ENCODE measurements at regions not wholly inside any gene's neighbourhood (a gene's known extent, or its start where the extent isn't known, plus 50 kb on each side); places are given as distances from the start of the nearest gene placed in this dataset.

DNA sequence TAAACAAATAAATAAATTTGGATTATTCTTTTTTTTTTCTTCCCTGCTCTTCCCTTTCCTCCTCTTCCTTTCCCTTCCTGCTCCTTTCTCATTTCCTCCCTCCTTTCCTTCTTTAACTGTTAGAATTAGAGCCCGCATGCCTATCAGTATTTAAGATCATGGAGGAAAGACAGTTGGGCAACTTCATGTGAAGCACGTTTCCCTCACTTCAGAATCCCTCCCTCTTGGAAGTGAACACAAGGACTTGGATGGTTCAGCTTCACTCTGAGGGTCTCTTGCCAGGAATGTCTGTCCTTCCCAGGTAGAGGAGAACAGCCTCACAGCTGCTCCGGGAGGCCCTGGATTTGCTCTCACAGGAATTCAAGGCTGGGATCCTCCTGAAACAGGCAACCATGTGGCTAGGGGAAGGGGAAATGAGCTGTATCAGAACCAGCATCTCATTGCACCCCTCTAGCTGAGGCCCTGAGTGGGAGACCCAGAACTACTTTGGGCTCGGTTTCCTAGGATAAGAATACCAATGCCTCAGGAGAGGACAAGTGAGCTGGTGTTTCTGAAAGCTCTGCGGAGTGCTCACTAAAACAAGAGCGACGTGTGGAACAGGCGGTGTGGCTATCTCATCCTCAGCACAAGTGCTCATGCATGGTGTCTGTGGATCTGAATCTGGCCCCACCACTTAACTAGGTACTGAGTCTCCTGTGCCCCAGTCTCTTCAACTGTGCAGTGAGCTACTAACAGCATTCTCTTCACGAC, 230.5 kb downstream of the MYCN start:
- Histone ChIP-seq H2AK5ac (ENCODE audit: low read depth, low read length) (0 out of 2 replicates have a peak overlapping the region, but pooled peaks have one; percentile 16), H3K23ac (ENCODE audit: insufficient read length) (no peak overlapping the region), H3K4ac (replicated peaks; ENCODE audit: insufficient read length, low read depth, low read length) (no peak overlapping the region), H3K23me2 (ENCODE audit: low read depth, low read length) (no peaks in the 10 kb centered on the region), H2BK120ac (replicated peaks; ENCODE audit: low read depth, low read length) (no peak overlapping the region), H3K9ac (replicated peaks in 1 of 4; ENCODE audit: extremely low read depth in 1 of 4, low read depth in 3 of 4, low read length in 3 of 4) (no peak overlapping the region), H3K56ac (replicated peaks; ENCODE audit: insufficient read length, low read depth, low read length) (no peak overlapping the region), H2BK12ac (ENCODE audit: low read depth, low read length) (no peak overlapping the region), H3K4me3 (ENCODE audit: extremely low read depth in 1 of 4, insufficient read depth in 2 of 4, low read depth in 3 of 4, low read length in 4 of 4) (no peak overlapping the region), H3K27ac (ENCODE audit: low read depth, low read length) (no peak overlapping the region), H4K5ac (ENCODE audit: insufficient read length, low read depth, low read length) (no peak overlapping the region), H3K79me2 (ENCODE audit: control insufficient read depth in 1 of 2, insufficient read depth in 2 of 2, low read length in 2 of 2) (no peaks in the 10 kb centered on the region), H3K4me2 (ENCODE audit: insufficient read depth in 1 of 2, low read depth in 2 of 2, low read length in 2 of 2) (no peak overlapping the region), H2AFZ (ENCODE audit: low read length) (no peak overlapping the region; the same call in 1 of the 2 replicates), H3K79me1 (ENCODE audit: low read depth, low read length) (no peaks in the 10 kb centered on the region), H3K27me3 (replicated peaks in 1 of 4; ENCODE audit: control insufficient read depth in 3 of 4, extremely low read depth in 1 of 4, insufficient read depth in 3 of 4, low read length in 3 of 4) (no peaks in the 10 kb centered on the region), H2BK20ac (ENCODE audit: low read length) (peak overlapping the region; percentile 66; the same call in 1 of the 2 replicates), H3K14ac (ENCODE audit: insufficient read length) (no peak overlapping the region), H2BK5ac (ENCODE audit: low read depth, low read length) (no peak overlapping the region), H3K9me3 (ENCODE audit: insufficient read depth in 2 of 2, low read depth in 1 of 2, low read length in 1 of 2) (no peaks in the 10 kb centered on the region), H3K4me1 (replicated peaks in 1 of 4; ENCODE audit: control insufficient read depth in 3 of 4, insufficient read depth in 4 of 4, low read length in 3 of 4) (peaks cover 0 to 14% (median 10%) of the 10 kb centered on the region in 4 experiments; a peak in 6 of 7 replicates), H3K18ac (ENCODE audit: extremely low read depth, low read length) (no peak overlapping the region; the same call in 1 of the 2 replicates), H3K36me3 (ENCODE audit: control insufficient read depth in 2 of 4, insufficient read depth in 4 of 4, low read length in 3 of 4) (no peaks in the 10 kb centered on the region), H2BK15ac (ENCODE audit: low read length) (no peak overlapping the region), H4K20me1 (replicated peaks in 1 of 2; ENCODE audit: control insufficient read depth in 1 of 2, insufficient read depth in 2 of 2, low read length in 2 of 2) (no peaks in the 10 kb centered on the region), H4K8ac (ENCODE audit: extremely low read depth, insufficient read depth, low read length) (no peak overlapping the region), H4K91ac (replicated peaks; ENCODE audit: insufficient read length, low read length) (no peak overlapping the region)
- FAIRE-seq (no peak), DNase-seq (ENCODE audit: low read depth in 1 of 2, low spot score in 2 of 2) (no peak)
- POLR2A ChIA-PET (ENCODE audit: partially characterized antibody): interaction anchor here (1.2 to 1.3 kb wide), 2 partner anchors 9 to 10 kb away, joined by 4 read pairs; no protein-coding TSS in a partner anchor
- TF ChIP-seq EGR1 (IDR thresholded peaks at IDR 0.05; ENCODE audit: borderline replicate concordance, low read depth, low read length) (no peak), GABPA (IDR thresholded peaks at IDR 0.05; ENCODE audit: borderline replicate concordance, insufficient read depth, low read length) (no peak), KDM5A (IDR thresholded peaks at IDR 0.05; ENCODE audit: low read length) (no peak), CTCF (IDR thresholded peaks at IDR 0.05; ENCODE audit: control extremely low read depth in 1 of 3, insufficient read depth in 1 of 3, low read depth in 1 of 3, low read length in 3 of 3) (no peak), FOSL1 (IDR thresholded peaks at IDR 0.05; ENCODE audit: insufficient read depth, low read depth, low read length) (no peak), TAF1 (IDR thresholded peaks at IDR 0.05; ENCODE audit: low read depth, low read length) (no peak)
- 87% methylated on average over 9 of the region's 9 CpGs; no CpG with 5 or more reads in 1 of the 2 experiments for WGBS, 2 experiments (ENCODE audit: extremely low coverage in 1 of 2, insufficient coverage in 1 of 2, insufficient read length in 1 of 2, insufficient replicate concordance in 2 of 2, low coverage in 1 of 2, low lambda C conversion rate in 2 of 2, missing lambda C conversion rate in 1 of 2)
- CTCF ChIA-PET (ENCODE audit: partially characterized antibody): interaction anchor here (0.6 to 1.5 kb wide), 6 partner anchors 8 to 284 kb away, joined by 3 to 5 read pairs (median 3); no protein-coding TSS in a partner anchor

Measured in H1 (cell line).